PFSK-1 (cell line): ENCODE measurements at regions not wholly inside any gene's neighbourhood (a gene's known extent, or its start where the extent isn't known, plus 50 kb on each side); places are given as distances from the start of the nearest gene placed in this dataset.

Source experiments
- FOXP2 ChIP-seq: optimal IDR thresholded peaks from 2 replicates; pipeline ENCODE3; 2011; ENCODE audit warnings: borderline replicate concordance, control low read depth, inconsistent platforms; ENCODE audit not compliant: insufficient read depth; ENCODE audit errors: extremely low read length, extremely low read depth
- POLR2AphosphoS5 ChIP-seq: IDR thresholded peaks from 2 replicates; pipeline ENCODE4 v1.6.1; 2012; ENCODE audit warnings: low read depth, mild to moderate bottlenecking, control low read depth, low read length, moderate library complexity
- REST ChIP-seq, 2 experiments: IDR thresholded peaks; 2 replicates each; pipeline versions ENCODE4 v1.6.1 to v1.8.0; 2011 to 2012; ENCODE audit warnings: low read depth in 2 of 2, low read length in 2 of 2, control low read depth in 1 of 2, inconsistent platforms in 1 of 2, mild to moderate bottlenecking in 1 of 2, moderate library complexity in 1 of 2; ENCODE audit not compliant: insufficient read depth in 1 of 2
- SIN3A ChIP-seq: IDR thresholded peaks from 2 replicates; pipeline ENCODE4 v1.6.1; 2012; ENCODE audit warnings: mild to moderate bottlenecking, low read length, moderate library complexity, borderline replicate concordance; ENCODE audit not compliant: insufficient read depth
- TAF1 ChIP-seq: IDR thresholded peaks from 2 replicates; pipeline ENCODE4 v1.6.1; 2012; ENCODE audit warnings: low read length, control low read depth, borderline replicate concordance; ENCODE audit not compliant: insufficient read depth

- TF ChIP-seq SIN3A, result no peak
- TF ChIP-seq REST (IDR thresholded peaks at IDR 0.05; ENCODE audit: insufficient read depth in 1 of 2, low read depth in 2 of 2, low read length in 2 of 2), result no peak
- no peak for TF ChIP-seq FOXP2
- no peak for TF ChIP-seq POLR2AphosphoS5
- TF ChIP-seq TAF1, result no peak
Observed at GRCh38 chr21:17370916-17371315, 141.9 kb upstream of the CXADR start.

- TF ChIP-seq REST (IDR thresholded peaks at IDR 0.05; ENCODE audit: insufficient read depth in 1 of 2, low read depth in 2 of 2, low read length in 2 of 2), result no peak
- TF ChIP-seq TAF1, result no peak
- no peak for TF ChIP-seq POLR2AphosphoS5
- no peak for TF ChIP-seq SIN3A
- TF ChIP-seq FOXP2, result no peak
Observed at GRCh38 chr21:17371450-17371849, 141.4 kb upstream of the CXADR start.

- TF ChIP-seq FOXP2, result no peak
Observed at GRCh38 chr21:17372200-17372599, 140.6 kb upstream of the CXADR start.

GRCh38 chr21:17386498-17386897 is 126.3 kb upstream of the CXADR start:
- TF ChIP-seq SIN3A, result no peak

- TF ChIP-seq TAF1 (no peak), POLR2AphosphoS5 (no peak), SIN3A (no peak), REST (IDR thresholded peaks at IDR 0.05; ENCODE audit: insufficient read depth in 1 of 2, low read depth in 2 of 2, low read length in 2 of 2) (no peak), FOXP2 (no peak)
Observed at GRCh38 chr21:17387030-17387617, 125.7 kb upstream of the CXADR start.

GRCh38 chr21:17388226-17388625 is 124.6 kb upstream of the CXADR start:
- TF ChIP-seq REST (IDR thresholded peaks at IDR 0.05; ENCODE audit: insufficient read depth in 1 of 2, low read depth in 2 of 2, low read length in 2 of 2) (no peak), SIN3A (no peak), TAF1 (no peak), POLR2AphosphoS5 (no peak), FOXP2 (no peak)
